ENCODE measurements at regions not wholly inside any gene's neighbourhood (a gene's known extent, or its start where the extent isn't known, plus 50 kb on each side); places are given as distances from the start of the nearest gene placed in this dataset.

- no peak for TF ChIP-seq CTCF (IDR thresholded peaks at IDR 0.05)
- TF ChIP-seq POLR2AphosphoS5 (IDR thresholded peaks at IDR 0.05) = no peak
- no peak for TF ChIP-seq POLR2A (IDR thresholded peaks at IDR 0.05)
Observed at GRCh38 chr2:173819852-173820251, 145.3 kb downstream of the SP3 start.
